Caki2 (cell line): ENCODE measurements at regions not wholly inside any gene's neighbourhood (a gene's known extent, or its start where the extent isn't known, plus 50 kb on each side); places are given as distances from the start of the nearest gene placed in this dataset.
A peak's percentile ranks its signal among the peaks of the same experiment; 100 is the strongest.

Experiments used
- DNase-seq: peaks from one replicate; pipeline ENCODE4 v3.0.0-alpha.2; 2015; ENCODE audit warnings: low read depth
- in situ Hi-C: cut with HindIII; loops from 2 replicates; pipeline ENCODE4 v1.10.0; 2016; ENCODE audit warnings: low sequenced_read_pairs, low pct_unique_long_range_greater_than_20kb, mixed read lengths

DNA sequence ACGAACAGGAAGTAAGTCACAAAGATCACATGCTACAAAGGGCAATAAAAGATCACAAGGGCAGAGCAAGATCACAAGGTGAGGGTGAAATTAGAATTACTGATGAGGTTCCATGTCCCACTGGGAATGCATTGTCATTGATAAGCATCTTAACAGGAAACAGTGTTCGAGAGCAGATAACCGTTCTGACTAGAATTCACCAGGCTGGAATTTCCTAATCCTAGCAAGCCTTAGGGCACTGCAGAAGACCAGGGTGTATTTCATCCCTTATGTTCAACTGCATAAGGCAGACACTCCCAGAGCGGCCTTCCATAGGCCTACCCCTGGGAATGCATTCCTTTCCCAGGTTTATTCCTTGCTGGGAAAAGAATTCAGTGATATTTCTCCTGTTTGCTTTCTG is 980.6 kb upstream of the LCORL start:
- DNase-seq, result no peak
- in situ Hi-C loops, result no loop called here

DNA sequence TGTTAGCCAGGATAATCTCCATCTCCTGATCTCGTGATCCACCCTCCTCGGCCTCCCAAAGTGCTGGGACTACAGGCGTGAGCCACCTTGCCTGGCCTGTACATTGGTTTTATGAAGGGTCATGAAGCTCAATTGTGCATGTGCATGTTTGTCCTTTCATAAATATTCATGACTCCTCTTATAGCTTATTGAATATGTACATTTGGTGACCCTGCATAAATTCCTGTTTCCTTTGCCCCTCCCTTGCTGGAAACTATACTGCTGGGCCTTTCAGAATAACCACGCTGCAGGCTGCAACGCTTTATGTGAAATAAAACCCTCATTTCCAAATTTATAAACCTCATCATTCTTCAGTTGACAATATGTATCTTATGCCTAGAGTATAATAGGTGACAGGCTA is 978.0 kb upstream of the LCORL start:
- in situ Hi-C loops, result no loop called here
- no peak for DNase-seq

DNA sequence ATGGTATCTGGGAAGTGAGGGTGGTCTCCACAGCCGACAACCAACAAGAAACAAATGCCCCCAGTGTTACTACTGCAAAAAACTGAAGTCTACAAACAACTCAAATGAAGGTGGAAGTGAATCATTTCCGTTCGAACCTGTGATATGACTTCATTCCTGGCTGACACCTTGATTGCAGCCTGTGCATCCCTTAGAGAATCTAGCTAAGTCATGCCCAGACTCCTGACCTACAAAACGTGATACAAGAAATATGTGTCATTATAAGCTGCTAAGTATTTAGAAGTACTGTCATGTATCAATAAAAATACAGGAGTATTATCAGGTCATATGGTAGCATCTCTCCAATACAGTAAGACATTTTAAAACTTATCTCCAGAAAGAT is 959.7 kb upstream of the LCORL start:
- in situ Hi-C loops, result no loop called here
- no peak for DNase-seq

DNA sequence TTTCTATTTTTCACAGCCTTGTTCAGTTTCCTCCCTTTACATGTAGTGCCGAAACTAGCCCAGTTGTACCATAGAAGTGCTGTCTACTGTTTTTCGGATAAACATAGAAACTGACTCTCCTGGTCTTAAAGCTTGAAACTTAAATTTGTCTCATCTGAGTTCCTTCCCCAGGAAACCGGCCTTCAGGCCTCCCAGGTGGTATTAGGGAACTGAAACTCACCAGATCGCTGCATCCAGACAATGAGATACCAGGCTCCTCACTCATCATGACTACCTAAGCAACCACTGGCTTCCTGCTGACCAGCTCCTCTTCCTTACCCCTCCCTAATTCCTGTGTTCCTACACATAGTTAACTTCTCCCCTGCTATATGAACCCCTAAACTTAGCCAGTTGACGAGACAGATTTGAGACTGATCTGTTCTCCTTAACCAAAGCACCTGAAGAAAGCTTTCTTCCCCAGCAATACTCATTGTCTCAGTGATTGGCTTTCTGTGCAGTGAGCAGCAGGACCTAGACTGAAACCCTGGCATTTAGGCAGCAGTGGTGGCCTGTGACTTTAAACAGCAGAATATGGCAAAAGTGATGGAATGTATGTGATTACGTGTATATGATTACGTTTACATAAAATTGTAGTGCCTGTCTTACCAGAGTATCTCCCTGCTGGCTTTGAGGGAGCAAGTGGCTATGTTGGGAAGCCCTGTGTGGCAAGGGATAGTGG is 959.1 kb upstream of the LCORL start:
- DNase-seq, result no peak
- in situ Hi-C loops, result no loop called here

DNA sequence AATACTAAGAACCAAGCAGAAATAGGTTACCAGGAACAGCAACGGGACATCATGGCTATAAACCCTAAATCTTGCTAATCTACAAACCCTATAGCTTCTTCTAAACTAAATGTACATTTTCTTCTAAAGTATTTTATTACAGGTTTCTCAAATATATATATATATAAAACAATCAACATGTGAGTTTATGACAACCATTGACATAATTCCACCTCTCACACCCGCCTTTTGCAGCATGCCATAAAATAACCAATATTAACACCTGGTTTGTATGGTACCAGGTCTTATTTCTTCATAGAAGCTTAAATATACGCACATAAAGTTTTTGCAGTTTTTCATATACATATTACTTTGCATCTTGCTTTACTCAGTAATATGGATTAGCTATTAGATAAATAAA is 955.3 kb upstream of the LCORL start:
- in situ Hi-C loops, result no loop called here
- no peak for DNase-seq

DNA sequence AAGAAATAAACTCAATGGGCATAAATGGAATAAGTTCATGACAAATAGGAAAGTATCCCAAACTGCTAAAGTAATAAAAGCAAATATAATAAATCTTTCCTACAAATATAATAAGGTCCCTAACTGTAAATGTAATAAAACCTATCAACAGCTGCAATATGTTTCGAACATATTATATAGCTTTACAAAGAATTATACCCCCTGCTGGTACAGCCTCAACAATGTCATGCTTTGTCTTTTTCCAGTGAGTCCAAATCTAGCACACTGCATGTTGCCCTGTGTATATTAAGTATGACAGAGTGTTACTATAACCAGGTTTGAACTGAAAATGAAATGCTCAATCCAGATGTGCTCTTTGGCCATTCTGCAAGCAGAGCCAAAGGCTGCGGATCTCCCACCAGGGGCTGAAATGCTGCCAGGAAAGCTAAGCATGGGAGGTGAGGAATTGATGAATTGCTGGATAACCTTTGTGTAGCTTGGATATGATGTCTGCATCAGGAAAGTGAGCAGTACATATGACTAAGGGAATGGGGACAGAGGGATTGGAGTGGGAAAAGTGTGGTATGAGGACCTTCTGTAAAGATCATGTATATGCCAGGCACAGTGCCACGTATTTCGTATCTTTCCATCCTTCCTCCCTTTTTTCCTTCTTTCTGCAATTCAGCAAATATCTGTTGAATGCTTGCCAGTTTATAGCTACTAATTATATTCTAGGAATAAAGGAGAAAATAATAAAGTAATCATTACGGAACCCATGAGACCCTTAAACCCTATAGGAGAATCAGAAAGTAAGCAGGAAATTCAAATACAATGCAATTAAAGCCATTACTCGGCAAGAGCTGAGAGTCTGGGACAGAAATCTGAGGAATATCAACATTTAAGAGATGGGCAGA is 954.6 kb upstream of the LCORL start:
- no peak for DNase-seq
- in situ Hi-C loops, result no loop called here

DNA sequence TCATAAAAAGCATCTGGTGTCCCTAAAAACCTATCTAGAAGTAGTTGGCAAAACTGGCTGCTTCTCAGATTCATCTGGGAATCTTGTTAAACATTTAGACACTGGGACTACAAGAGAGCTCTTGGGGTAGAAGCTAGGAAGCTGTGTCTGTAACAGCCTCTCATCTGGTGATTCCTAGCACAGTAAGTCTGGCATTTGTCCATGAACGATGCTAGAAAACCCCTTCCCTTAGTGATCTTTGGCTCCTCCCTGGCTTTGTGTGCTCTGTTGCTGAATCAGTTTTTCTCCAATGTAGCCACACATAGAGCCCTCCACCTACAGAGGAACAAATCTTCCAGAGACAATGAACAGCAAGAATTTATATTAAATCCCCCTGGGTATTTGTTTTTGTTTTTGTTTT is 951.7 kb upstream of the LCORL start:
- in situ Hi-C loops, result no loop called here
- no peak for DNase-seq

DNA sequence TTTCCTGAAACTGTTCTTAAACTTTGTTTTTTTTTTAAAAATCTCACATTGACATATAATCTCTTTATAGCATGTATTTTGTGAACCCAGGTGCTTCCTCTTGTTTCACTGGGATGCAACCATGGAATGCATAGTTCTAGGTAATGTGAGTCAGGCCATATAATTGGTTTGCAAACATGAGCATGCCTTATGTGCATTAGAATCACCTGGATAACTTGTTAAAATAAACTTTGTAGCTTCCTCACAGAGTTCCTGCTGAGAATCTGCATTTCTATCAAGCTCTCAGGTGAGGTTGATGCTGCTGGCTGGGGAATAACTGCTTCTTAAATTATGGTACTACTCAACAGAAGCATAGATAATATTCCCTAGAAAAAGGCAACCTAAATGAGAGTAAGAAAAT is 940.3 kb upstream of the LCORL start:
- in situ Hi-C loops, result no loop called here
- DNase-seq, result no peak

DNA sequence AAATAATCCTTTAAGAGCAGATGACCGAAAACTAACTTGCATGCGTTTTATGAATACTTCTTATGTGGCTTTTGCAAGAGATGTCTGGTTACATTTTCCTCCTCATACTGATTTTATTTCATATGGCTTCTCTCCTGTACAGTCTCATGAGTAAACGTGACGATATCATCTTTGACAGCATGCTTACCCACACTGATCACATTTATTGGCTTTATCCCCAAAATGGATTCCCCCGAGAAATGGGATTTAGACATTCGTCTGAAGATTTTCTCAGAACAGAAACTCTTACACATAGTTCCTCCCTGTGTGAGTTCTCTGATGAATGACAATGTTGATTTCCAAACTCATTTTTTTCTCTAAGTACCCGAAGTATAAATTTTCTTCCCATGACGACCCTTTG is 939.7 kb upstream of the LCORL start:
- in situ Hi-C loops, result no loop called here
- no peak for DNase-seq

DNA sequence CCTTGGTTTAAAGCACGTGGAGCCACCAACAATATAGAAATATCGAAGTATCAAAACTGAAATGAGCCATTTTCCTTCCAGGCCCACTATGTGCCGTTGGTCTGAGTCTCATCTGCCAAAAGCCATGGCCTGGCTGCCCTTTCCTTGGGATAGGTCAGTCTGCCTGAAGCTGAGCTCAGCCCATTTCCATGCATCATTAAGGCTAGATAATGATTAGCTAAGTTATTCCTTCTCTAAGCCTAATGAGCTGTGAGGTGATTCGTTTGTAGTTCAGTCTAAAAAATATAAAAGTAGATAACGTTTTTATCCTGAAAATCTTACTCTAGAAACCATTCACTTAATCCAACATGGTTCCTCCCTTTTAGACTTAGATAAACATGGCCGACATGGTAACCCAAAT is 936.2 kb upstream of the LCORL start:
- in situ Hi-C loops, result no loop called here
- peak; percentile 66 for DNase-seq

DNA sequence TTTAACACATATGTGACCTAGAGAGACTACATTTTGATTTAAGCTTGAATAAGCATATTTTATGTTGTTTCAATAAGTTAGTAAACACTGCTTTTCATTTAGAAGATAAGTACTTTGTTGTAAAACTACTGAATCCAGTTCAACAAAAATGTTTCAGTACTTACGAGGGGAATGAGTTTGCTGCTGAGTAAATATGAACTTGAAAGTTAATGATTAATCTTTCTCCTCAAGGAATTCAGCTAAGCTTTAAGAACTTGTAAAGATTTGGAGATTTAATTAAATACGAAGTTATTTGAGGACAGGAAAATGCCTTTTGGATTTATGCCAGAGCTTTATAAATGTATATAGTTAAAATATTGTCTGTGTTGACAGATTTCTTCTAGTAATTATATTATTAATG is 933.0 kb upstream of the LCORL start:
- in situ Hi-C loops, result no loop called here
- DNase-seq, result peak; percentile 18

DNA sequence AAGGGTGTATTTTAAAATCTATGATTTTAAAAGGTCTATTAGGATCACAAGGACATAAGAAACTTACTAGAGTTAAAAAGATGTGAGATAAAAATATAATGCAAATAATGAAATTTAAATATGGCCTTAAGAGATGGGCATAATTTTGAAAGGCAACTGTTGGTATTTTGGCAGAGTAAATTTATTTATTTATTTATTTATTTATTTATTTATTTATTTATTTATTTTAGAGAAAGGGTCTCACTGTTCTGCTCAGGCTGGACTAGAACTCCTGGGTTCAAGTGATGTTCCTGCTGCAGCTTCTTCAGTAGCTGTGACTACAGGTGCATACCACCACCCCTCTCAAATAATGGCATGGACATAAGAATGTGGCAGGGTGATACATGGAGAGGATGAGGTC is 932.1 kb upstream of the LCORL start:
- in situ Hi-C loops, result no loop called here
- no peak for DNase-seq

DNA sequence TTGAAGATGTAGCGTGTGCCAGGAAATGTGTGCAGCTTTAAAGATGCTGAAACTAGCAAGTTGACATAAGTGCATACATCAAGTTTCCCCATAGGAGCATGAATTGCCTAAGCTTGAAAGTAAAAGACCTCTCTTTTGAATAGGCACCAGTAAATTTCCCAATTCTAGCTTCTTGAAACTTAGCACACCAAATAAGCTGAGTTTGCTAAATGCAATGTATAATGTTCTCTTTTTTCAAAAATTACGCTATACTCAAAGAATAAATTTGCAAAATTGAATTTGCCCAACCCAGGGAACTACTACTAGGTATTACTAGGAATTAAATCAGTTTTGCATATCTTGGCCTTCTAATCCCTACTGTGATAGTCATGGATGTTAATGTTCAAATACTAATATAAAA is 923.9 kb upstream of the LCORL start:
- no peak for DNase-seq
- in situ Hi-C loops, result no loop called here

DNA sequence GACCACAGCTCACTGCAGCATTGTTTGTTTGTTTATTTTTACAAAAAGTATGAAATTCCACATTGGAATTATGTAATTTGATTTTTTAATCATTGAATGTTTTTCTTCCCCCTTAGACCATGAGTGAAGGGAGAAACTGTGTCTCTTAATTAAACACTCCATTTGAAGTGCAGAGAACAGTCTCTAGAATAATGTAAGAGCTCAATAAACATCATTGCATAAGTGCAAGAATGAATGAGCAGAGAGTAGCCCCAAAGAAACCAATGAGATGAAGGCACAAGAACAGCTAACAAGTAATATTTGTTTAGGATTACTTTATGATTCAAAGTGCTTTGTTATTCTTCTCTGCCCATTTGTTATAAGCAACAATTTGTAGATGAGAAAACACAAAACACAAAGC is 921.3 kb upstream of the LCORL start:
- in situ Hi-C loops, result no loop called here
- DNase-seq, result no peak

DNA sequence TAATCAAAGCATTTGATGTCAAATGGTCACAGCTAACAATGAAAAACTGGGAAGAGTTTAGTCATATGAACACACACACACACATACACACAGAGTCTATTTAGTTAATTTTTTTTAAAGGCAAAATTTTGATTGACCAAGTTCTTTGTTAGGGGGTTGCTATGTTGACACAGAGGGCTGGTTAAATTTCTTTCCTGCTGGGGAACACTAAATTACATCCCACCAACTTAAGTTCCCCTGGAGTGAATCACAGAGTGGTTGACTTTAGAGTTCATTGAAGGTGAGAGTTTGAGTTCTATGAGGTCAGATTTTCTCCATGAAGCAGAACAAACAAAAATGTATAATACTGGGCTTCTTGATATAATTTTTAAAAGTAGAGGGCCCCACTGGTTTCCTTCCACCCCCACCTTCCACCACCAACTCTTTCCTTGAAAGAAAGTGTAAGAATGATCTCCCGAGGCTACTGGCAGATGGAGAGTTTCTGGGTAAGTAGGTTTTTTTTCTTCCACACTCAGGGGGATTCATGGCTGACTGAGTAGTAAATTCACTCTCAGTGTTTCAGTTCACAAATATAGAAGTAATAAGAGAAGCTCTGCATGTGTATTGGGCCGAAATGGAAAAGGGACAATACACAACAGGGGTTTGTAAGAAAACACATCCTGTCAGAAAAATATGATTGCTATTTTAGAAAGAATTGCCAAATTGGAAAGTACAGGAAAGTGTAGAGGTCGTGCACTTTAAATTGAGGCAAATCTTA is 917.0 kb upstream of the LCORL start:
- in situ Hi-C loops, result no loop called here
- no peak for DNase-seq

DNA sequence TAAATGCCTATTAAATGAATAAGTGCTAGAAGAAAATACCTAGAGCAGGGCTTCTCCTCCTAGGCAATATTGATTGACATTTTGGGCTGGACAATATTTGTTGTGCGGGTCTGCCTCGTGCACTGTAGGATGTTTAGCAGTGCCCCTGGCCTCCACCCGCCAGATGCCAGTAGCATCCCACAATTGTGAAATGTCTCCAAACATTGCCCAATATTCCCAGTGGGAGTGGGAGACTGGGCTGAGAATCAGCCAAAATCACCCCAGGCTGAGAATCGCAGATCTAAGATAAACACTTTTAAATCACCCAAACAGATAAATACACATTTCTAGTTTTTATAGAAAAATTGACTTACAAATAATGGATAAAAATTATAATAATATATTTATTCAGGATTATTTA is 916.2 kb upstream of the LCORL start:
- DNase-seq, result no peak
- in situ Hi-C loops, result no loop called here

DNA sequence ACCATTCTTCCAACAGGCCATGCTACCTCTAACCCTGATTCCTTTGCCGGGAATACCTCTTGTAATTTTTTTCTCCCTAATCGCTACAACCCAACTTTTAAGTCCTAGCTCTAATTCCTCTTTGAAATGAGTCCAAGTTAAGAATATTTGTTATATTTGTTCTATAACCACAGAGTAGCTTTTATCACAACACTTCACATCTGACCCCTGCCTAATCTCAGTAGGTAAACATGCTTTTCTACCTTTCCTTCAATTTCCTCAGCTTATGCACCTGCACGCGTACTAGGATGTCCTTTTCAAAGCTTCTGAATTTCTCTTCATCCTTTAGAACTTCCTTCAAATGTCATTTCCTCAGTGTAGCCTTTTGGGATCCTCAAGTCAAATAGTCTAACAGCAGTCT is 915.5 kb upstream of the LCORL start:
- DNase-seq, result no peak
- in situ Hi-C loops, result no loop called here

DNA sequence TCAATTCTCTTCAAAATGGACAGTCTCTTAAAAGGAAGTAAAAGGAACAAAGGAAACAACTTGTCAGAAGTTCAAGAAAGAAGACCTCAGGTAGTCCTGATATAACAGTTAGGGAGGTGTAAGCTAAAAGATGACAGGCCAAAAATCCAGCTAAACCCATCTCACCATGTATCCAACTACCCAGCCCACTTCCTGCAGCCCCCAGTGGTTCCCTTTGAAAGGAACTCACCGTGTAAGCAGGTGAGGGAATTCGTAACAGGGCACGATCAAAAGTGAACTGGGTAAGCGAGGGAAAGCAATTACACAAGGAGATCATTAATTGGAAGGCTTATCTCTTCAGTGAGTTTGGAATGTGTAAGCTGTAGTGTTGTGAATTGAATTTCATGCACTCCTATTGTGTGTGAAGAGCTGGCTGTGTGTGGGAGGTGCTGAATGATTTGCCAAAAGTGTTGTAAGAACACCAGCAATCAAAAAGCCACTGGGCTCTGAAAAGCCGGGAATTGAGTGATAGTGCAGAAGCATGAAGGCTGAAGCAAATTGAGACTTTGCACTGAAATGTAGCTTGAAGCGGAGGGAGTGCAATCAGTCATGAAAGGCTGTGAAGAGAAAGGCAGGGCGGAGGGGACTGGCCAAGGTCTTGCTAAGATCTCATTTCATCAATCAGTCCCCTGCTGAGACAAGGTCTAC is 914.2 kb upstream of the LCORL start:
- no peak for DNase-seq
- in situ Hi-C loops, result no loop called here

DNA sequence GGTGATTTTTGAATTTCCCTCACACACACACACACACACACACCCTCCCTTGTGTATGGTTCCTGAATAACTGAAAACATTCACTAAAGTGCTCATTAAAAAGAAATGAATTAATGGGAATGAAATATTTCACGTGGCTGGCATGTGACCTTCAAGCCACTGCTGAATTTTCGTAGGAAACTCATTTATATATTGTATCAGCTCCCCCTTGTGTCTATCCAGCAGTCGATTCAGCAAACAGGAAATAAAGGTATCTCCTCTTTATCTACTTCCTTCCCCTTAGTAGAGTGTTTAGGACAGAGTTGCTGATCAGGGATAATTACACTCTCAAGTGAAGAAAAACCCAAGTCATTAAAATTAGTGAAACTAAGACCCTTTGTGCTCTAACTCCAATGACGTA is 912.6 kb upstream of the LCORL start:
- no peak for DNase-seq

More for the DNA sequence above, 912.6 kb upstream of the LCORL start:
- in situ Hi-C loops, result no loop called here
